GM23248 (cell line): ENCODE measurements at regions not wholly inside any gene's neighbourhood (a gene's known extent, or its start where the extent isn't known, plus 50 kb on each side); places are given as distances from the start of the nearest gene placed in this dataset.

Experiments used
- EZH2 ChIP-seq: fragments of 200-600 bp; sonication (generic); IDR thresholded peaks from 2 replicates; pipeline ENCODE4 v1.6.1; 2018; ENCODE audit warnings: antibody characterized with exemption, mild to moderate bottlenecking; ENCODE audit not compliant: insufficient read depth, poor library complexity, severe bottlenecking
- EZH2phosphoT487 ChIP-seq: fragments of 200-600 bp; sonication (generic); IDR thresholded peaks from 2 replicates; pipeline ENCODE4 v1.6.1; 2018; ENCODE audit warnings: antibody characterized with exemption, moderate library complexity, mild to moderate bottlenecking, low read depth; ENCODE audit not compliant: insufficient read depth

GRCh38 chr18:39951142-39951720 lies 2003.8 kb upstream of the PIK3C3 start:
- TF ChIP-seq EZH2: no peak
- TF ChIP-seq EZH2phosphoT487: no peak
